ENCODE measurements at regions not wholly inside any gene's neighbourhood (a gene's known extent, or its start where the extent isn't known, plus 50 kb on each side); places are given as distances from the start of the nearest gene placed in this dataset.
"Not testable (repeated sequence)": the region's sequence is repeated elsewhere in the genome, so short reads cannot be mapped to it uniquely, and the experiment has no call there.

DNA sequence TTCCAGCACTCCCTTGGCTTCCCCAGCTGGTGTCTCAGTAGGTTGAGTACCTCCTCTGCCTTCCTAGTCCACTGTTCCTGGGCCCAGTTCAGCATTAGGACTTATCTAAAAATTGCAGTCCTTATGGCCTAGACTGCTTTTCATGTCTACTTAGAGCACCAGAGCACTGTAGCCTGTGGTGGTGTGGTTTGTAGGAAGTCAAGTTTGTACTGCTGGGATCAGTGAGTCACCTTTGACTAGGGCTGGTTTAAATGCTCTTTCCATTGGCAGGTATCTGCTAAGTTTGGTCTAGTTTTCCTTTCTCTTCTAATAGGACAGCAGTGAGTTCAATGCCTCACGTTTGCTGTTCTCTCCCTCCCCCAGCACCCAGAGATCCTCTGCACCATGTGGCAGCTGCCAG, 233.6 kb upstream of the WDFY3 start:
- Histone ChIP-seq H3K36me3 (no peaks in the 10 kb centered on the region), H3K27ac (no peak overlapping the region), H3K27me3 (no peaks in the 10 kb centered on the region), H3K9me3 (peaks cover 0 to 11% of the 10 kb centered on the region in 2 donors), H3K4me1 (no peaks in the 10 kb centered on the region), H3K4me3 (no peak overlapping the region)
- TF ChIP-seq, protein P1, sequence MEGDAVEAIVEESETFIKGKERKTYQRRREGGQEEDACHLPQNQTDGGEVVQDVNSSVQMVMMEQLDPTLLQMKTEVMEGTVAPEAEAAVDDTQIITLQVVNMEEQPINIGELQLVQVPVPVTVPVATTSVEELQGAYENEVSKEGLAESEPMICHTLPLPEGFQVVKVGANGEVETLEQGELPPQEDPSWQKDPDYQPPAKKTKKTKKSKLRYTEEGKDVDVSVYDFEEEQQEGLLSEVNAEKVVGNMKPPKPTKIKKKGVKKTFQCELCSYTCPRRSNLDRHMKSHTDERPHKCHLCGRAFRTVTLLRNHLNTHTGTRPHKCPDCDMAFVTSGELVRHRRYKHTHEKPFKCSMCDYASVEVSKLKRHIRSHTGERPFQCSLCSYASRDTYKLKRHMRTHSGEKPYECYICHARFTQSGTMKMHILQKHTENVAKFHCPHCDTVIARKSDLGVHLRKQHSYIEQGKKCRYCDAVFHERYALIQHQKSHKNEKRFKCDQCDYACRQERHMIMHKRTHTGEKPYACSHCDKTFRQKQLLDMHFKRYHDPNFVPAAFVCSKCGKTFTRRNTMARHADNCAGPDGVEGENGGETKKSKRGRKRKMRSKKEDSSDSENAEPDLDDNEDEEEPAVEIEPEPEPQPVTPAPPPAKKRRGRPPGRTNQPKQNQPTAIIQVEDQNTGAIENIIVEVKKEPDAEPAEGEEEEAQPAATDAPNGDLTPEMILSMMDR (IDR thresholded peaks at IDR 0.05) = no peak
- no peak for DNase-seq (ENCODE audit: low spot score in 2 of 2)
- intact Hi-C loops (cut with DNase I) = no loop called here

DNA sequence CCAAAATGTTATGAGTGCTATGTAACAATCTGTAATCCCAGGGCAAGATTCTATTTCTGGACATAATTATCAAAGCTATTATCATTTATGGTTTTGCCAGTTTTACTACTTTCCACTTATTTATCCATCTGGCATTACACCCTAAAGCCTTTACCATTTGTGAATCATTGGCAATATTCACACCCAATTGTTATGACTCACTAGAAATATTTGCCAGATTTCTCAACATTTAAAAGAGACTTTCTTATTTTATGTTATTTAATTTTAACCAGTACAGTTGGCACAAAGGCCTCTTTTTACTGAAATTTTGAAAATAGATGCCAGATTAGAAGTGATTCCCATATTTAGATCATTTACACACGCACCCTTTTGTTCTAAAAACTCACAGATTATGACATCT, 242.7 kb upstream of the WDFY3 start:
- no peak overlapping the region for H3K4me3 ChIP-seq
- no peaks in the 10 kb centered on the region for H3K4me1 ChIP-seq
- H3K36me3 ChIP-seq = no peaks in the 10 kb centered on the region
- H3K9me3 ChIP-seq = peaks cover 0 to 6% of the 10 kb centered on the region in 2 donors
- no peak for DNase-seq (ENCODE audit: low spot score in 2 of 2)
- no peaks in the 10 kb centered on the region for H3K27me3 ChIP-seq
- TF ChIP-seq, protein P1 (IDR thresholded peaks at IDR 0.05) = no peak
- intact Hi-C loops (cut with DNase I) = no loop called here
- H3K27ac ChIP-seq = no peak overlapping the region

DNA sequence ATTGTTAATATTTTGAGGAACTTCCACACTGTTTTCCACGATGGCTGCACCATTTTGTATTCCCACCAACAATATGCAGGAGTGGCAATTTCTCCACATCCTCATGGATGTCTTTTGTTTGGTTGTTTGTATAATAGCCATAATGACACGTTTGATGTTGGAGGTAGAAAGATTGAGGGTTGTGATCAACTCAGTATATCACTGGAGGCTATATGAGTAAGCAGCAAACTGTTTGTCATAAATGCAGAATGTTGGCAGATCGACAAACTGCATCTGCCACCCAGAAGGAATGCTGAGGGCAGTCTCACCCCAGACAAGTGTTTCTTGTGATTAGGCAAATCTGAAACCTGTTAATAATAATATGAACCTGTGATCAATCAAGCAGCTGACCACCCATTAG, 243.9 kb upstream of the WDFY3 start:
- H3K4me3 ChIP-seq = no peak overlapping the region
- DNase-seq (ENCODE audit: low spot score in 2 of 2) = no peak
- peaks cover 0 to 6% of the 10 kb centered on the region in 2 donors for H3K9me3 ChIP-seq
- H3K4me1 ChIP-seq = no peaks in the 10 kb centered on the region
- TF ChIP-seq, protein P1 (IDR thresholded peaks at IDR 0.05) = no peak
- H3K27ac ChIP-seq = no peak overlapping the region
- intact Hi-C loops (cut with DNase I) = no loop called here
- no peaks in the 10 kb centered on the region for H3K36me3 ChIP-seq
- H3K27me3 ChIP-seq = no peaks in the 10 kb centered on the region

DNA sequence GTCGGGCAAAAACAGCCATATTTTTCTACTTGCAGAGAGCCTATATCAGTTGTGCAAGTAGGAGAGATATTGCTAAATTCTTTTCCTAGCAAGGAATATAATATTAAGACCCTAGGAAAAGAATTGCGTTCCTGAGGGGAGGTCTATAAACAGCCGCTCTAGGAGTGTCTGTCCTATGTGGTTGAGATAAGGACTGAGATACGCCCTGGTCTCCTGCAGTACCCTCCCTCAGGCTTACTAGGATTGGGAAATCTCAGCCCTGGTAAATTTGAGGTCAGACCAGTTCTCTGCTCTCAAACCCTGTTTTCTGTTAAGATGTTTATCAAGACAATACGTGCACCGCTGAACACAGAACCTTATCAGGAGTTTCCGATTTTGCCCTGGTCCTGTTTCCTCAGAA, 250.1 kb upstream of the WDFY3 start:
- H3K4me3 ChIP-seq; H3K27ac ChIP-seq; H3K27me3 ChIP-seq; intact Hi-C loops (cut with DNase I); DNase-seq (ENCODE audit: low spot score in 2 of 2); H3K4me1 ChIP-seq; H3K36me3 ChIP-seq: not testable (repeated sequence)
- H3K9me3 ChIP-seq = peaks cover 0 to 14% of the 10 kb centered on the region in 2 donors

DNA sequence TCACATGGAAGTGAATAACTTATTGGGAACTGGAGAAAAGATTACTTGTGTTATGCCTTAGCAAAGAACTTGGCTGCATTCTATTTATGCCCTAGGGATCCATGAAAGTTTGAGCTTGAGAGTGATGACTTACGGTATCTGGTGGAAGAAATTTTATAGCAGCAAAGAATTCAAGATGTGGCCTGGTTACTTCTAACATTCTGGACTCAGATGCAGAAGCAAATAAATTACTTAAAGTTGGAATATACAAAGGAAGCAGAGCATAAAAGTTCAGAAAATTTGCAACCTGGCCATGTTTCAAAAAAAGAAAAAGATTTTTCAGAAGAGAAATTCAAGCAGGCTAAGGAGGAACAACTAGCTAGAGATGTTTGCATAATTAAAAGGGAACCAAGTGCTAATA, 252.3 kb upstream of the WDFY3 start:
- no peak for DNase-seq (ENCODE audit: low spot score in 2 of 2)
- Histone ChIP-seq H3K36me3 (no peaks in the 10 kb centered on the region), H3K27ac (no peak overlapping the region), H3K4me1 (no peaks in the 10 kb centered on the region), H3K27me3 (no peaks in the 10 kb centered on the region), H3K4me3 (no peak overlapping the region), H3K9me3 (peaks cover 0 to 12% of the 10 kb centered on the region in 2 donors)
- intact Hi-C loops (cut with DNase I) = no loop called here
- TF ChIP-seq, protein P1 (IDR thresholded peaks at IDR 0.05) = no peak

DNA sequence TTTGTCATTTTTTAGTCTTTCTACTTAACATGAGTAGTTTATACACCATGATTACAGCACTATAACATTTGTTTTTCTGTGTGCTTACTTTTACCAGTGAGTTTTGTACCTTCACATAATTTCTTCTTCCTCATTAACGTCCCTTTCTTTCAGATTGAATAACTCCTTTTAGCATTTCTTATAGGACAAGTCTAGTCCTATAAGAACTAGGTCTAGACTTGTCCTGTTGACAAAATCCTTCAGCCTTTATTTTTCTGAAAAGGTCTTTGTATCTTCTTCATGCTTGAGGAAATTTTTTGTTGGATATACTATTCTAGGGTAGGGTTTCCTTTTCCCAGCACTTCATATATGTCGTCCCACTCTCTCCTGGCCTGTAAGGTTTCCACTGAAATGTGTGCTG, 253.3 kb upstream of the ARHGAP24 start:
- intact Hi-C loops (cut with DNase I) = no loop called here
- no peaks in the 10 kb centered on the region for H3K36me3 ChIP-seq
- DNase-seq (ENCODE audit: low spot score in 2 of 2) = no peak

More for the DNA sequence above, 253.3 kb upstream of the ARHGAP24 start:
- H3K4me3 ChIP-seq = no peak overlapping the region
- no peaks in the 10 kb centered on the region for H3K4me1 ChIP-seq
- TF ChIP-seq, protein P1 (IDR thresholded peaks at IDR 0.05) = no peak
- peaks cover 0 to 4% of the 10 kb centered on the region in 2 donors for H3K9me3 ChIP-seq
- no peak overlapping the region for H3K27ac ChIP-seq
- H3K27me3 ChIP-seq = no peaks in the 10 kb centered on the region
